ENCODE measurements at regions not wholly inside any gene's neighbourhood (a gene's known extent, or its start where the extent isn't known, plus 50 kb on each side); places are given as distances from the start of the nearest gene placed in this dataset.

- TF ChIP-seq CTCF (IDR thresholded peaks at IDR 0.05) (no peak), POLR2A (IDR thresholded peaks at IDR 0.05) (no peak)
These were observed 266.2 kb downstream of the OLFM3 start for GRCh38 chr1:101730559-101730958.

Measured in lower leg skin (tissue), 3 donors.